Activated B cell treated with CpG ODN at 0.5 μM for 24 hours (primary cell): ENCODE measurements at regions not wholly inside any gene's neighbourhood (a gene's known extent, or its start where the extent isn't known, plus 50 kb on each side); places are given as distances from the start of the nearest gene placed in this dataset.
"Not testable (repeated sequence)": the region's sequence is repeated elsewhere in the genome, so short reads cannot be mapped to it uniquely, and the experiment has no call there.

ENCODE experiments used
- ATAC-seq: fragments of 200-7000 bp; cut with Tn5 transposase; one replicate; pipeline ENCODE4 v1.10.0; 2021; ENCODE audit warnings: low read depth, mild to moderate bottlenecking, moderate library complexity
- CTCF ChIA-PET: fragments of 350-600 bp; sonication (Branson Sonifier 250); formaldehyde crosslinking; loops from one replicate; lab custom pipeline; 2021; ENCODE audit warnings: antibody characterized with exemption; lab: Charles Lee
- POLR2A ChIA-PET: fragments of 350-600 bp; sonication (Branson Sonifier 250); formaldehyde crosslinking; loops from one replicate; lab custom pipeline; 2021; ENCODE audit warnings: antibody characterized with exemption; lab: Charles Lee
- DNase-seq: peaks from one replicate; pipeline ENCODE4 v3.0.0; 2022
- H3K27ac Mint-ChIP-seq: one replicate; pipeline ENCODE4 v1.8.0; 2020; ENCODE audit warnings: mixed read lengths
- H3K27me3 Mint-ChIP-seq: one replicate; pipeline ENCODE4 v1.8.0; 2021; ENCODE audit warnings: mixed read lengths
- H3K36me3 Mint-ChIP-seq: one replicate; pipeline ENCODE4 v1.8.0; 2021; ENCODE audit warnings: low read depth, mixed read lengths
- H3K4me1 Mint-ChIP-seq: one replicate; pipeline ENCODE4 v1.8.0; 2021; ENCODE audit warnings: mixed read lengths
- H3K4me3 Mint-ChIP-seq: one replicate; pipeline ENCODE4 v1.8.0; 2020; ENCODE audit warnings: mild to moderate bottlenecking, mixed read lengths
- H3K9me3 Mint-ChIP-seq: one replicate; pipeline ENCODE4 v1.8.0; 2020; ENCODE audit warnings: mixed read lengths
- CTCF ChIP-seq: fragments of 200-600 bp; IDR thresholded peaks from one replicate; pipeline ENCODE4 v1.8.0; 2022; ENCODE audit warnings: antibody characterized with exemption, mild to moderate bottlenecking
- intact Hi-C: fragments of 100-400 bp; cut with micrococcal nuclease; formaldehyde crosslinking; loops from one replicate; pipeline ENCODE4 v1.15.1; 2024

GRCh38 chr22:48717076-48717810 lies 1110.4 kb downstream of the BRD1 start:
- no peaks in the 10 kb centered on the region for H3K4me1 Mint-ChIP-seq
- ATAC-seq (no peak), DNase-seq (no peak)
- no peak for TF ChIP-seq CTCF
- intact Hi-C loops = no loop called here
- ChIA-PET POLR2A (no interaction called here), CTCF (no interaction called here)
- no peaks in the 10 kb centered on the region for H3K36me3 Mint-ChIP-seq
- H3K27ac Mint-ChIP-seq = no peak overlapping the region
- H3K27me3 Mint-ChIP-seq = no peaks in the 10 kb centered on the region
- peaks cover 13% of the 10 kb centered on the region for H3K9me3 Mint-ChIP-seq
- H3K4me3 Mint-ChIP-seq = no peak overlapping the region

GRCh38 chr22:48716154-48716553 lies 1111.5 kb downstream of the BRD1 start:
- DNase-seq, POLR2A ChIA-PET, H3K4me3 Mint-ChIP-seq, H3K27ac Mint-ChIP-seq, intact Hi-C loops, H3K36me3 Mint-ChIP-seq, H3K4me1 Mint-ChIP-seq, H3K27me3 Mint-ChIP-seq, CTCF ChIA-PET, ATAC-seq: not testable (repeated sequence)
- H3K9me3 Mint-ChIP-seq = peaks cover 11% of the 10 kb centered on the region

- no peak overlapping the region for H3K4me3 Mint-ChIP-seq
Observed at GRCh38 chr22:48715511-48715910, 1112.2 kb downstream of the BRD1 start.

GRCh38 chr22:48714231-48714630 lies 1113.4 kb downstream of the BRD1 start:
- CTCF ChIA-PET = no interaction called here
- DNase-seq (no peak), ATAC-seq (no peak)
- Mint-ChIP-seq H3K4me3 (no peak overlapping the region), H3K36me3 (no peaks in the 10 kb centered on the region), H3K4me1 (no peaks in the 10 kb centered on the region), H3K9me3 (peaks cover 8% of the 10 kb centered on the region), H3K27ac (no peak overlapping the region), H3K27me3 (no peaks in the 10 kb centered on the region)
- intact Hi-C loops = no loop called here
- no peak for TF ChIP-seq CTCF
- POLR2A ChIA-PET = no interaction called here

More at GRCh38 chr22:48715511-48715910, 1112.2 kb downstream of the BRD1 start:
- ChIA-PET POLR2A (no interaction called here), CTCF (no interaction called here)
- intact Hi-C loops = no loop called here
- no peak for TF ChIP-seq CTCF
- Mint-ChIP-seq H3K27ac (no peak overlapping the region), H3K9me3 (peaks cover 11% of the 10 kb centered on the region), H3K27me3 (no peaks in the 10 kb centered on the region), H3K4me1 (no peaks in the 10 kb centered on the region), H3K36me3 (no peaks in the 10 kb centered on the region)
- no peak for DNase-seq
- no peak for ATAC-seq

- no peaks in the 10 kb centered on the region for H3K27me3 Mint-ChIP-seq
- H3K4me3 Mint-ChIP-seq = no peak overlapping the region
- intact Hi-C loops = no loop called here
- ChIA-PET POLR2A (no interaction called here), CTCF (no interaction called here)
- no peaks in the 10 kb centered on the region for H3K4me1 Mint-ChIP-seq
- ATAC-seq = no peak
- H3K27ac Mint-ChIP-seq = no peak overlapping the region
- H3K9me3 Mint-ChIP-seq = peaks cover 8% of the 10 kb centered on the region
- no peak for TF ChIP-seq CTCF
- no peak for DNase-seq
- H3K36me3 Mint-ChIP-seq = no peaks in the 10 kb centered on the region
Observed at GRCh38 chr22:48713272-48714205, 1114.1 kb downstream of the BRD1 start.
